ENCODE measurements at regions not wholly inside any gene's neighbourhood (a gene's known extent, or its start where the extent isn't known, plus 50 kb on each side); places are given as distances from the start of the nearest gene placed in this dataset.
"Not testable (repeated sequence)": the region's sequence is repeated elsewhere in the genome, so short reads cannot be mapped to it uniquely, and the experiment has no call there.

- no peak for DNase-seq
Measured at GRCh38 chr15:69750253-69750652, 297.6 kb downstream of the RPLP1 start.

GRCh38 chr15:69751147-69751546 is 298.5 kb downstream of the RPLP1 start:
- DNase-seq: no peak

- no peak for DNase-seq
Measured at GRCh38 chr15:69751566-69751965, 298.9 kb downstream of the RPLP1 start.

- DNase-seq: no peak
Measured at GRCh38 chr15:69753867-69754266, 301.2 kb downstream of the RPLP1 start.

GRCh38 chr15:69754313-69754712 is 301.7 kb downstream of the RPLP1 start:
- no peak for DNase-seq

GRCh38 chr15:69755551-69756310 is 303.1 kb downstream of the RPLP1 start:
- peak; percentile 90 for DNase-seq

GRCh38 chr15:69756440-69756839 is 303.8 kb downstream of the RPLP1 start:
- DNase-seq: no peak

GRCh38 chr15:69757186-69757585 is 304.6 kb downstream of the RPLP1 start:
- DNase-seq: no peak

GRCh38 chr15:69758291-69758771 is 305.7 kb downstream of the RPLP1 start:
- no peak for DNase-seq

- DNase-seq: peak; percentile 99
Measured at GRCh38 chr15:69758810-69759790, 306.5 kb downstream of the RPLP1 start.

GRCh38 chr15:69760258-69760845 is 307.7 kb downstream of the RPLP1 start:
- DNase-seq: peak; percentile 88

GRCh38 chr15:69760890-69761568 is 308.4 kb downstream of the RPLP1 start:
- DNase-seq: peak; percentile 100

GRCh38 chr15:69762373-69763148 is 309.9 kb downstream of the RPLP1 start:
- peak; percentile 4 for DNase-seq

GRCh38 chr15:69763831-69764230 is 311.2 kb downstream of the RPLP1 start:
- DNase-seq: no peak

- DNase-seq: no peak
Measured at GRCh38 chr15:69766156-69766555, 313.5 kb downstream of the RPLP1 start.

- DNase-seq: no peak
Measured at GRCh38 chr15:69767191-69767590, 314.6 kb downstream of the RPLP1 start.

- not testable (repeated sequence) for DNase-seq
Measured at GRCh38 chr15:69769336-69769735, 316.7 kb downstream of the RPLP1 start.

- DNase-seq: not testable (repeated sequence)
Measured at GRCh38 chr15:69774258-69774657, 321.6 kb downstream of the RPLP1 start.

- DNase-seq: not testable (repeated sequence)
Measured at GRCh38 chr15:69774711-69775110, 322.1 kb downstream of the RPLP1 start.

- DNase-seq: no peak
Measured at GRCh38 chr15:69777356-69777755, 320.4 kb downstream of the TLE3 start.

GRCh38 chr15:69780374-69780773 is 317.3 kb downstream of the TLE3 start:
- DNase-seq: no peak

GRCh38 chr15:69780981-69781380 is 316.7 kb downstream of the TLE3 start:
- no peak for DNase-seq
